Adrenal gland (tissue), 9 donors: ENCODE measurements at regions not wholly inside any gene's neighbourhood (a gene's known extent, or its start where the extent isn't known, plus 50 kb on each side); places are given as distances from the start of the nearest gene placed in this dataset.

ENCODE experiments used
- DNase-seq, 7 donors: peaks; one replicate each; pipeline ENCODE4 v3.0.0-alpha.2; 2019 to 2020
- H3K27ac ChIP-seq, 5 donors: fragments of 200-600 bp; sonication (generic) in 4 of 5; 1 replicate in 3 of 5; 2 replicates in 2 of 5; pipeline versions ENCODE4 v1.5.1 to v1.8.0; 2016 to 2020; ENCODE audit warnings: mild to moderate bottlenecking in 1 of 5
- H3K27me3 ChIP-seq: fragments of 200-600 bp; 2 replicates; pipeline ENCODE4 v1.8.0; 2021
- H3K36me3 ChIP-seq, 2 donors: fragments of 200-600 bp; replicated peaks in 1 of 2; 1 replicate in 1 of 2; 2 replicates in 1 of 2; pipeline versions ENCODE4 v1.5.1 to v1.8.0; 2018 to 2022
- H3K4me1 ChIP-seq, 2 donors: fragments of 200-600 bp; replicated peaks in 1 of 2; 1 replicate in 1 of 2; 2 replicates in 1 of 2; pipeline versions ENCODE4 v1.5.1 to v1.8.0; 2018 to 2021
- H3K4me3 ChIP-seq, 4 donors: fragments of 200-600 bp; sonication (generic) in 3 of 4; one replicate each; pipeline ENCODE4 v1.5.1; 2016 to 2018
- H3K9me3 ChIP-seq, 3 donors: fragments of 200-600 bp; sonication (generic) in 1 of 3; replicated peaks in 1 of 3; 1 replicate in 2 of 3; 2 replicates in 1 of 3; pipeline versions ENCODE4 v1.5.1 to v1.8.0; 2016 to 2021
- CTCF ChIP-seq, 6 experiments: fragments of 450-650 bp in 4 of 6; fragments of 200-600 bp in 2 of 6; sonication (generic) in 1 of 6; IDR thresholded peaks; 1 replicate in 5 of 6; 2 replicates in 1 of 6; pipeline versions ENCODE4 v1.5.1 to v1.8.0; 2016 to 2021; ENCODE audit warnings: antibody characterized with exemption in 6 of 6, mild to moderate bottlenecking in 2 of 6, moderate library complexity in 1 of 6
- POLR2A ChIP-seq, 2 donors: fragments of 450-650 bp; IDR thresholded peaks; one replicate each; pipeline ENCODE4 v1.6.1; 2017; ENCODE audit warnings: antibody characterized with exemption in 2 of 2, mild to moderate bottlenecking in 2 of 2, moderate library complexity in 1 of 2
- WGBS, 4 donors: extraction: QIAGEN DNeasy Blood & Tissue Kit in 2 of 4; methylation state at CpG; one replicate each; pipeline versions ENCODE4 v1.1.5 to v1.1.7; 2013 to 2017; 5-methylcytosine and 5-hydroxymethylcytosine counted together
- intact Hi-C, 2 donors: fragments of 100-400 bp; cut with DNase I; formaldehyde crosslinking; loops; one replicate each; pipeline versions ENCODE4 v1.14.1 to v1.15.0; 2022 to 2023
- donor health status: healthy with polysubstance abuse.
- donor health status: Bipolar disorder and iron deficiency.
- donor health status: DM: yes; HTN: yes; CAD: no.
- donor health status: DM: no; HTN: no; CAD: no.
- donor health status: DM: no; HTN: no; CAD: no.

- no peaks in the 10 kb centered on the region for H3K9me3 ChIP-seq
- no peak for TF ChIP-seq POLR2A (IDR thresholded peaks at IDR 0.05)
- intact Hi-C loops = no loop called here
- H3K27me3 ChIP-seq = peaks cover 7% of the 10 kb centered on the region
- 62 to 84% (median 67%) methylated on average over 4 of the region's 4 CpGs for WGBS, 4 donors
- H3K36me3 ChIP-seq = no peaks in the 10 kb centered on the region
- DNase-seq = no peak
- no peak overlapping the region for H3K27ac ChIP-seq
- no peak overlapping the region for H3K4me3 ChIP-seq
- H3K4me1 ChIP-seq = no peaks in the 10 kb centered on the region
Measured at GRCh38 chr1:157235307-157235706, 97.1 kb upstream of the ETV3 start.

DNA sequence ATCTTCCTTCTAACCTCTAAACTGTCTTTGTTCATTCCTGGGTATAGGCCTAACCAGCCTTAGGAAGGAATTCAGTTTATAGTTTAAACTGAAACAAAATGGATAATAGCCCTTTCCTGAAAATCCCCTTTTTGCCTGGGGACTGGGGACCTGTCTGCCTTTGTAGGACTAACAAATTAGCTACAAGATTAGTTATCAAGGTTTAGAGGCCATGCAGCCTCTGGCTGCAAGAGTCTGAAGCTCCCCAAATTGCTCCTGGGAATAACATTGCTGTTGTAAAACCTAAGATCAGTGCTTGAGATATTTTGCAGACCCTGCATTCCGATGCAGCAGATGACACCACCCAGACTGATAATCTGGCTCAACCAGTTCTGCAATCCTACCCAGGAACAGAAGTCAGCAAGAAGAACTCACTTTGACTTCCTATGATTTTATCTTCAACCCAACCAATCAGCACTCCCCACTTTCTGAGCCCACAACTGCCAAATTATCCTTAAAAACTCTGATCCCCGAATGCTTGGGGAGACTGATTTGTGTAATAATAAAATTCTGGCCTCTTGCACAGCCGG lies 96.6 kb upstream of the ETV3 start:
- no peaks in the 10 kb centered on the region for H3K9me3 ChIP-seq
- no peak overlapping the region for H3K27ac ChIP-seq
- peaks cover 7% of the 10 kb centered on the region for H3K27me3 ChIP-seq
- TF ChIP-seq CTCF (IDR thresholded peaks at IDR 0.05) (no peak), POLR2A (IDR thresholded peaks at IDR 0.05) (no peak)
- DNase-seq = no peak
- 40 to 73% (median 55%) methylated on average over 3 of the region's 3 CpGs for WGBS, 4 donors
- H3K4me1 ChIP-seq = no peaks in the 10 kb centered on the region
- no peak overlapping the region for H3K4me3 ChIP-seq
- intact Hi-C loops = no loop called here
- H3K36me3 ChIP-seq = no peaks in the 10 kb centered on the region

GRCh38 chr1:157233131-157233530 lies 94.9 kb upstream of the ETV3 start:
- Histone ChIP-seq H3K4me1 (no peaks in the 10 kb centered on the region), H3K4me3 (no peak overlapping the region), H3K27me3 (peaks cover 7% of the 10 kb centered on the region), H3K9me3 (no peaks in the 10 kb centered on the region), H3K36me3 (no peaks in the 10 kb centered on the region), H3K27ac (no peak overlapping the region)
- 31 to 35% (median 34%) methylated on average over 1 of the region's 1 CpG for WGBS, 4 donors
- intact Hi-C loops = no loop called here
- TF ChIP-seq CTCF (IDR thresholded peaks at IDR 0.05) = no peak
- no peak for TF ChIP-seq POLR2A (IDR thresholded peaks at IDR 0.05)
- no peak for DNase-seq

DNA sequence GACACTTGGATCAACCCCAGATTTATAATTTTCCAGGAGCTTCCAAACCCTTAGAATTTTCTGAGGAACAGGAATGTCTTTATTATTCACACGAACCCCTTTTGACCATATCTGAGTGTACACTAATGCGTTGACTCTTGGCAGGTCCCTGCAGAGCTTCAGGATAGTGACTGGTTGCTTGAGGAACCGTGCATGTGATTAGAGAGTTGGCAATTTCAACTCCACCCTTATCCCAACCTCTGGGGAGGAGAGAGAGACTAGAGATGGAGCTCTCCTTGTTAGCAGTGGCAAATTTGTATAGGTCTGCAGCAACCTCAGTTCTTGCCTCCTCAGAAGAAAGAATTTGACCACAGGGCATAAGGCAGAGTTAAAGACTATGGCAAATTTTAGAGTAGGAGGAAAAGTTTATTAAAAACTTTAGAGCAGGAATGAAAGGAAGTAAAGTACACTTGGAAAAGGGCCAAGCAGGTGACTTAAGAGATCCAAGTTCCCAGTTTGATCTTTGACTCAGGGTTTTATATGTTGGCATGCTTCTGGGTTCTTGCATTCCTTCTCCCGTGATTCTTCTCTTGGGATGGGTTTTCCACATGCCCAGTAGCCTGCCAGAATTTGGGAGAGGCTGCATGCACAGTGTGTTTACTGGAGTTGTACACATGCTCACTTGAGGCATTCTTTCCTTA lies 93.8 kb upstream of the ETV3 start:
- WGBS, 4 donors = 64 to 76% (median 74%) methylated on average over 3 to 4 of the region's 4 CpGs
- Histone ChIP-seq H3K4me3 (no peak overlapping the region), H3K9me3 (no peaks in the 10 kb centered on the region), H3K36me3 (no peaks in the 10 kb centered on the region), H3K27me3 (no peaks in the 10 kb centered on the region), H3K27ac (no peak overlapping the region), H3K4me1 (no peaks in the 10 kb centered on the region)
- DNase-seq = no peak
- intact Hi-C loops = no loop called here
- no peak for TF ChIP-seq POLR2A (IDR thresholded peaks at IDR 0.05)
- no peak for TF ChIP-seq CTCF (IDR thresholded peaks at IDR 0.05)

- Histone ChIP-seq H3K36me3 (no peaks in the 10 kb centered on the region), H3K4me1 (no peaks in the 10 kb centered on the region), H3K9me3 (no peaks in the 10 kb centered on the region), H3K27ac (no peak overlapping the region), H3K27me3 (no peaks in the 10 kb centered on the region), H3K4me3 (no peak overlapping the region)
- TF ChIP-seq POLR2A (IDR thresholded peaks at IDR 0.05) = no peak
- no peak for TF ChIP-seq CTCF (IDR thresholded peaks at IDR 0.05)
- no peak for DNase-seq
- WGBS, 4 donors = 79 to 93% (median 82%) methylated on average over 4 of the region's 4 CpGs
- intact Hi-C loops = no loop called here
Measured at GRCh38 chr1:157230500-157230899, 92.3 kb upstream of the ETV3 start.
